ENCODE measurements at regions not wholly inside any gene's neighbourhood (a gene's known extent, or its start where the extent isn't known, plus 50 kb on each side); places are given as distances from the start of the nearest gene placed in this dataset.
"Not testable (repeated sequence)": the region's sequence is repeated elsewhere in the genome, so short reads cannot be mapped to it uniquely, and the experiment has no call there.

- H3K9me3 ChIP-seq = no peaks in the 10 kb centered on the region
- no peaks in the 10 kb centered on the region for H3K4me1 ChIP-seq
- H3K27me3 ChIP-seq = no peaks in the 10 kb centered on the region
- H3K4me3 ChIP-seq (ENCODE audit: low read depth, low read length) = no peak overlapping the region
- H3K36me3 ChIP-seq = no peaks in the 10 kb centered on the region
- no peak for DNase-seq
- TF ChIP-seq CTCF (IDR thresholded peaks at IDR 0.05; ENCODE audit: low read depth, low read length) = no peak
Observed at GRCh38 chr5:130908186-130908585, 256.9 kb downstream of the HINT1 start.

DNA sequence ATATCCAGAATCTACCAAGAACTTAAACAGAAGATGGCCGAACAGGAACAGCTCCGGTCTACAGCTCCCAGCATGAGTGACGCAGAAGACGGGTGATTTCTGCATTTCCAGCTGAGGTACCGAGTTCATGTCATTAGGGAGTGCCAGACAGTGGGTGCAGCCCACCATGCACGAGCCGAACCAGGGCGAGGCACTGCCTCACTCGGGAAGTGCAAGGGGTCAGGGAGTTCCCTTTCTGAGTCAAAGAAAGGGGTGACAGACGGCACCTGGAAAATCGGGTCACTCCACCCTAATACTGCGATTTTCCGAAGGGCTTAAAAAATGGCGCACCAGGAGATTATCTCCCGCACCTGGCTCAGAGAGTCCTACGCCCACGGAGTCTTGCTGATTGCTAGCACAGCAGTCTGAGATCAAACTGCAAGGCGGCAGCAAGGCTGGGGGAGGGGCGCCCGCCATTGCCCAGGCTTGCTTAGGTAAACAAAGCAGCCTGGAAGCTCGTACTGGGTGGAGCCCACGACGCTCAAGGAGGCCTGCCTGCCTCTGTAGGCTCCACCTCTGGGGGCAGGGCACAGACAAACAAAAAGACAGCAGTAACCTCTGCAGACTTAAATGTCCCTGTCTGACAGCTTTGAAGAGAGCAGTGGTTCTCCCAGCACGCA lies 267.4 kb downstream of the HINT1 start:
- not testable (repeated sequence) for H3K4me1 ChIP-seq
- DNase-seq = peak; percentile 34
- H3K4me3 ChIP-seq (ENCODE audit: low read depth, low read length) = peak overlapping the region; percentile 57

GRCh38 chr5:130897181-130897536 lies 267.9 kb downstream of the HINT1 start:
- peak overlapping the region; percentile 57 for H3K4me3 ChIP-seq (ENCODE audit: low read depth, low read length)
- not testable (repeated sequence) for H3K4me1 ChIP-seq, H3K27me3 ChIP-seq, DNase-seq, H3K9me3 ChIP-seq, H3K36me3 ChIP-seq

More for the DNA sequence above, 267.4 kb downstream of the HINT1 start:
- H3K9me3 ChIP-seq, H3K27me3 ChIP-seq, H3K36me3 ChIP-seq: not testable (repeated sequence)

- no peak for DNase-seq
- Histone ChIP-seq H3K4me3 (ENCODE audit: low read depth, low read length) (no peak overlapping the region), H3K4me1 (no peaks in the 10 kb centered on the region), H3K36me3 (no peaks in the 10 kb centered on the region), H3K9me3 (no peaks in the 10 kb centered on the region), H3K27me3 (no peaks in the 10 kb centered on the region; the same call in 1 of the 2 replicates)
- no peak for TF ChIP-seq CTCF (IDR thresholded peaks at IDR 0.05; ENCODE audit: low read depth, low read length)
Observed at GRCh38 chr5:130896636-130897035, 268.4 kb downstream of the HINT1 start.

DNA sequence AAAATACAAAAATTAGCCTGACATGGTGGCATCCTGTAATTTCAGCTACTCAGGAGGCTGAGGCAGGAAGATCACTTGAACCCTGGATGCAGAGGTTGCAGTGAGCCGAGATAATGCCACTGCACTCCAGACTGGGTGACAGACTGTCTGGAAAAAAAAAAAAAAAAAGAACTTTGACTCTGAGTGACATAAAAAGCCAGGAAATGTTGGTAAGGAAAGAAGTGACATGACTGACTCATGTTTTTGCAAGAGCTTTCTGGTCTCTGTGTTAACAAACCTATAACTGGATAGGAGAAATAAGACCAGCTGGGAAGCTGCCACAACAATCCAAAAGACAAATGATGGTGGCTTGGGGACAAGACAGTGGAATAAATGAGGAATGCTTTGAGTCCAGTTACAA lies 272.1 kb downstream of the HINT1 start:
- Histone ChIP-seq H3K36me3 (no peaks in the 10 kb centered on the region), H3K4me3 (ENCODE audit: low read depth, low read length) (no peak overlapping the region), H3K9me3 (no peaks in the 10 kb centered on the region), H3K27me3 (peaks cover 2% of the 10 kb centered on the region), H3K4me1 (no peaks in the 10 kb centered on the region)
- no peak for DNase-seq
- no peak for TF ChIP-seq CTCF (IDR thresholded peaks at IDR 0.05; ENCODE audit: low read depth, low read length)

DNA sequence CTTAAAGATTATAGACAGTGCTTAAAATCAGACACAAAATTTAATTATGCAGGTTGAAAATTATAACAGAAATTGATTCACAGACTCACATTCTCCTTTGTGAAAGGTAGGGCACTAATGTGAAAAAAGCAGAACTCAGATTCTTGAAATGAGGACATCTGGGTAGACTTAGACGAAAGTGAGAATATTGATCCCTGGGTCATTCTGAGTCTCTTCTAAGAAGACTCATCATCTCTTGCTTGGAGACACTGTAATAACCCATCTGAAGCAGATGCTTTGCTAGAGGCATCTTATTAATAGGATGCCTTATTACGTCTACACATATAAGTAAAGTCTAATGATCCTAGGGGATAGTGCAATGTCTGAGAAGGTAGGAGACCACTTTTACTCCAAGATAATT lies 274.4 kb downstream of the HINT1 start:
- TF ChIP-seq CTCF (IDR thresholded peaks at IDR 0.05; ENCODE audit: low read depth, low read length) = no peak
- Histone ChIP-seq H3K4me1 (no peaks in the 10 kb centered on the region), H3K36me3 (no peaks in the 10 kb centered on the region), H3K27me3 (peaks cover 5% of the 10 kb centered on the region), H3K4me3 (ENCODE audit: low read depth, low read length) (no peak overlapping the region), H3K9me3 (no peaks in the 10 kb centered on the region)
- no peak for DNase-seq

GRCh38 chr5:130885691-130886090 lies 279.4 kb downstream of the HINT1 start:
- Histone ChIP-seq H3K4me1 (no peaks in the 10 kb centered on the region), H3K36me3 (no peaks in the 10 kb centered on the region), H3K9me3 (no peaks in the 10 kb centered on the region), H3K4me3 (ENCODE audit: low read depth, low read length) (no peak overlapping the region), H3K27me3 (peaks cover 5% of the 10 kb centered on the region)
- no peak for DNase-seq
- no peak for TF ChIP-seq CTCF (IDR thresholded peaks at IDR 0.05; ENCODE audit: low read depth, low read length)

Data from BE2C (cell line).